ENCODE measurements at regions not wholly inside any gene's neighbourhood (a gene's known extent, or its start where the extent isn't known, plus 50 kb on each side); places are given as distances from the start of the nearest gene placed in this dataset.

GRCh38 chr4:123034023-123034422, 111.6 kb upstream of the NUDT6 start:
- TF ChIP-seq CTCF (IDR thresholded peaks at IDR 0.05): no peak
- TF ChIP-seq POLR2A (IDR thresholded peaks at IDR 0.05; ENCODE audit: low read depth): no peak

All from esophagus muscularis mucosa (tissue), 3 donors.